NCI-H2107 treated with DMSO at 0.1 percent for 48 hours (cell line): ENCODE measurements at regions not wholly inside any gene's neighbourhood (a gene's known extent, or its start where the extent isn't known, plus 50 kb on each side); places are given as distances from the start of the nearest gene placed in this dataset.

Experiments
- DNase-seq: peaks from one replicate; lab custom pipeline; 2025; ENCODE audit not compliant: unreplicated experiment; lab: John Stamatoyannopoulos, UW

- DNase-seq = no peak
These were observed 57.1 kb upstream of the LHX5 start for GRCh38 chr12:113528606-113529293.

- no peak for DNase-seq
These were observed 53.4 kb upstream of the LHX5 start for GRCh38 chr12:113525066-113525465.

GRCh38 chr12:113524495-113524894 lies 52.8 kb upstream of the LHX5 start:
- no peak for DNase-seq

- no peak for DNase-seq
These were observed 50.0 kb upstream of the LHX5 start for GRCh38 chr12:113521708-113522107.
